IMR-90 (cell line): ENCODE measurements at regions not wholly inside any gene's neighbourhood (a gene's known extent, or its start where the extent isn't known, plus 50 kb on each side); places are given as distances from the start of the nearest gene placed in this dataset.

Experiments
- ATAC-seq: fragments of 200-7000 bp; cut with Tn5 transposase; 2 replicates; pipeline ENCODE4 v1.9.1; 2020; ENCODE audit warnings: low read depth, mild to moderate bottlenecking, moderate library complexity
- BruUV-seq: library from RNA; stranded (reverse); fragments of 400-500 nt; replicated peaks from 2 replicates; lab custom pipeline; 2021; lab: Mats Ljungman, UMichigan
- CTCF ChIA-PET: fragments of 300-600 bp; formaldehyde crosslinking; extraction: SDS; loops from one replicate; lab custom pipeline; 2021; ENCODE audit warnings: antibody characterized with exemption; lab: Yijun Ruan, JAX
- POLR2A ChIA-PET: fragments of 300-600 bp; sonication (Branson Sonifier 250); formaldehyde crosslinking; loops from one replicate; lab custom pipeline; 2022; ENCODE audit warnings: antibody characterized with exemption; ENCODE audit not compliant: unreplicated experiment; lab: Charles Lee
- DNase-seq: peaks from one replicate; pipeline ENCODE4 v3.0.0; 2013
- H2AFZ ChIP-seq: replicated peaks from 2 replicates; pipeline ENCODE3; 2013; ENCODE audit warnings: low read length, mild to moderate bottlenecking; ENCODE audit not compliant: poor library complexity
- H2AK5ac ChIP-seq: 2 replicates; pipeline ENCODE4 v1.6.1; 2013; ENCODE audit warnings: low read depth, low read length, inconsistent platforms
- H2AK9ac ChIP-seq: replicated peaks from 2 replicates; pipeline ENCODE3; 2013; ENCODE audit warnings: mild to moderate bottlenecking, low read depth, low read length, moderate library complexity; ENCODE audit not compliant: poor library complexity
- H2BK120ac ChIP-seq: 2 replicates; pipeline ENCODE4 v1.6.1; 2013; ENCODE audit warnings: low read depth, low read length, inconsistent platforms
- H2BK15ac ChIP-seq: 3 replicates; pipeline ENCODE4 v1.6.1; 2013; ENCODE audit warnings: low read depth, low read length, inconsistent platforms
- H2BK20ac ChIP-seq: 2 replicates; pipeline ENCODE4 v1.6.1; 2013; ENCODE audit warnings: low read depth, mild to moderate bottlenecking, inconsistent platforms, low read length, moderate library complexity
- H2BK5ac ChIP-seq: 2 replicates; pipeline ENCODE4 v1.6.1; 2013; ENCODE audit warnings: mild to moderate bottlenecking, low read depth, low read length, inconsistent platforms; ENCODE audit not compliant: poor library complexity, severe bottlenecking
- H3K14ac ChIP-seq: replicated peaks from 2 replicates; pipeline ENCODE4 v1.6.1; 2013; ENCODE audit warnings: low read depth, low read length, inconsistent platforms
- H3K18ac ChIP-seq: 2 replicates; pipeline ENCODE4 v1.6.1; 2013; ENCODE audit warnings: low read depth, low read length, control low read depth
- H3K23ac ChIP-seq: 2 replicates; pipeline ENCODE4 v1.6.1; 2013; ENCODE audit warnings: low read depth, low read length, inconsistent platforms
- H3K27ac ChIP-seq: 2 replicates; pipeline ENCODE4 v1.5.1; 2013; ENCODE audit warnings: mild to moderate bottlenecking, control low read depth, low read length; ENCODE audit not compliant: insufficient read depth
- H3K27me3 ChIP-seq: 2 replicates; pipeline ENCODE4 v1.6.1; 2013; ENCODE audit warnings: low read length; ENCODE audit not compliant: control insufficient read depth, insufficient read depth
- H3K36me3 ChIP-seq: 2 replicates; pipeline ENCODE4 v1.6.1; 2013; ENCODE audit warnings: low read length, mixed read lengths; ENCODE audit not compliant: control insufficient read depth, insufficient read depth
- H3K4ac ChIP-seq: 2 replicates; pipeline ENCODE4 v1.6.1; 2013; ENCODE audit warnings: low read depth, low read length, inconsistent platforms
- H3K4me1 ChIP-seq: 2 replicates; pipeline ENCODE4 v1.6.1; 2013; ENCODE audit warnings: low read length, mixed read lengths; ENCODE audit not compliant: control insufficient read depth, insufficient read depth
- H3K4me2 ChIP-seq: 2 replicates; pipeline ENCODE4 v1.6.1; 2013; ENCODE audit warnings: low read depth, mild to moderate bottlenecking, control low read depth, low read length, moderate library complexity
- H3K4me3 ChIP-seq: 2 replicates; pipeline ENCODE4 v1.5.1; 2013; ENCODE audit warnings: low read depth, mild to moderate bottlenecking, control low read depth, low read length, moderate library complexity; ENCODE audit not compliant: insufficient read depth
- H3K56ac ChIP-seq: 2 replicates; pipeline ENCODE4 v1.6.1; 2013; ENCODE audit warnings: low read length, inconsistent platforms; ENCODE audit not compliant: insufficient read depth; ENCODE audit errors: extremely low read depth
- H3K79me1 ChIP-seq, 2 experiments: 2 replicates each; pipeline ENCODE4 v1.6.1; 2013; ENCODE audit warnings: low read length in 2 of 2, inconsistent platforms in 1 of 2, low read depth in 1 of 2
- H3K9ac ChIP-seq: 2 replicates; pipeline ENCODE4 v1.6.1; 2013; ENCODE audit warnings: low read depth, low read length, control low read depth
- H3K9me1 ChIP-seq: 2 replicates; pipeline ENCODE4 v1.6.1; 2013; ENCODE audit warnings: low read length, inconsistent platforms; ENCODE audit not compliant: insufficient read depth
- H3K9me3 ChIP-seq: 2 replicates; pipeline ENCODE4 v1.6.1; 2013; ENCODE audit warnings: low read length; ENCODE audit not compliant: control insufficient read depth, insufficient read depth
- H4K20me1 ChIP-seq: 2 replicates; pipeline ENCODE4 v1.6.1; 2013; ENCODE audit warnings: low read length, inconsistent platforms; ENCODE audit not compliant: insufficient read depth
- H4K5ac ChIP-seq: 2 replicates; pipeline ENCODE4 v1.6.1; 2013; ENCODE audit warnings: mild to moderate bottlenecking, low read depth, low read length, control low read depth
- H4K8ac ChIP-seq, 2 experiments: 2 replicates each; pipeline ENCODE4 v1.6.1; 2013; ENCODE audit warnings: low read depth in 2 of 2, low read length in 2 of 2, control low read depth in 1 of 2, inconsistent platforms in 1 of 2
- H4K91ac ChIP-seq: 2 replicates; pipeline ENCODE4 v1.6.1; 2013; ENCODE audit warnings: low read depth, low read length, inconsistent platforms; ENCODE audit not compliant: insufficient read depth
- BHLHE40 ChIP-seq: fragments of 150-350 bp; IDR thresholded peaks from 2 replicates; pipeline ENCODE4 v1.6.1; 2016; ENCODE audit warnings: mild to moderate bottlenecking, low read depth, low read length
- CEBPB ChIP-seq: IDR thresholded peaks from 2 replicates; pipeline ENCODE4 v1.6.1; 2012; ENCODE audit warnings: low read depth, low read length, improper control_type of control experiment
- CTCF ChIP-seq: conservative IDR thresholded peaks from 2 replicates; pipeline ENCODE4 v1.5.1; 2012; ENCODE audit warnings: mild to moderate bottlenecking, low read depth, low read length, improper control_type of control experiment
- MAZ ChIP-seq: IDR thresholded peaks from 2 replicates; pipeline ENCODE4 v1.6.1; 2012; ENCODE audit warnings: low read depth, mild to moderate bottlenecking, low read length, improper control_type of control experiment, moderate library complexity, borderline replicate concordance
- RCOR1 ChIP-seq: IDR thresholded peaks from 2 replicates; pipeline ENCODE4 v1.6.1; 2012; ENCODE audit warnings: mild to moderate bottlenecking, low read length, improper control_type of control experiment; ENCODE audit not compliant: insufficient replicate concordance
- WGBS, 2 experiments: methylation state at CpG; one replicate each; pipeline versions ENCODE4 v1.1.5 to v1.1.7; 2013; ENCODE audit warnings: missing lambda C conversion rate in 2 of 2; ENCODE audit not compliant: insufficient read length in 1 of 2; ENCODE audit errors: extremely low coverage in 2 of 2; 5-methylcytosine and 5-hydroxymethylcytosine counted together
- dilution Hi-C: fragments of 300-500 bp; cut with HindIII; formaldehyde crosslinking; loops from one replicate; pipeline ENCODE4 v1.14.3; 2018; ENCODE audit warnings: low sequenced_read_pairs; ENCODE audit not compliant: unreplicated experiment
- in situ Hi-C: fragments of 300-500 bp; cut with MboI; formaldehyde crosslinking; loops from 3 replicates; pipeline ENCODE4 v1.14.3; 2019; ENCODE audit warnings: low sequenced_read_pairs, inconsistent platforms, mixed read lengths
- intact Hi-C: fragments of 100-400 bp; cut with micrococcal nuclease; formaldehyde crosslinking; loops from 2 replicates; pipeline ENCODE4 v1.10.0; 2022

GRCh38 chr2:193894081-193894480 lies 1699.3 kb upstream of the TMEFF2 start:
- BruUV-seq = no TSS peak
- Histone ChIP-seq H2AFZ (no peak overlapping the region), H2BK5ac (no peak overlapping the region), H4K5ac (no peak overlapping the region), H3K9ac (no peak overlapping the region), H3K9me3 (peaks cover 8% of the 10 kb centered on the region), H3K4me1 (no peaks in the 10 kb centered on the region), H4K20me1 (no peaks in the 10 kb centered on the region), H3K56ac (no peak overlapping the region), H2BK120ac (no peak overlapping the region), H2BK20ac (no peak overlapping the region), H2BK15ac (no peak overlapping the region), H3K4ac (no peak overlapping the region), H2AK5ac (no peak overlapping the region), H2AK9ac (no peak overlapping the region), H3K4me3 (no peak overlapping the region), H3K27ac (no peak overlapping the region), H3K79me1 (no peaks in the 10 kb centered on the region), H3K23ac (no peak overlapping the region), H3K4me2 (no peak overlapping the region), H3K9me1 (no peaks in the 10 kb centered on the region), H3K14ac (no peak overlapping the region), H3K18ac (no peak overlapping the region), H3K36me3 (no peaks in the 10 kb centered on the region), H4K8ac (no peak overlapping the region), H4K91ac (no peak overlapping the region), H3K27me3 (no peaks in the 10 kb centered on the region)
- DNase-seq (no peak), ATAC-seq (no peak)
- TF ChIP-seq MAZ (no peak), CEBPB (no peak), BHLHE40 (no peak), CTCF (no peak), RCOR1 (no peak)
- intact Hi-C loops (no loop called here), in situ Hi-C loops (no loop called here), dilution Hi-C loops (no loop called here)
- POLR2A ChIA-PET = no interaction called here
- 100% methylated on average over 1 of the region's 1 CpG; no CpG with 5 or more reads in 1 of the 2 experiments for WGBS, 2 experiments
- CTCF ChIA-PET = no interaction called here
